ENCODE measurements at regions not wholly inside any gene's neighbourhood (a gene's known extent, or its start where the extent isn't known, plus 50 kb on each side); places are given as distances from the start of the nearest gene placed in this dataset.

GRCh38 chr1:81435175-81435574, 365.6 kb upstream of the ADGRL2 start:
- DNase-seq (ENCODE audit: low spot score) = no peak

DNA sequence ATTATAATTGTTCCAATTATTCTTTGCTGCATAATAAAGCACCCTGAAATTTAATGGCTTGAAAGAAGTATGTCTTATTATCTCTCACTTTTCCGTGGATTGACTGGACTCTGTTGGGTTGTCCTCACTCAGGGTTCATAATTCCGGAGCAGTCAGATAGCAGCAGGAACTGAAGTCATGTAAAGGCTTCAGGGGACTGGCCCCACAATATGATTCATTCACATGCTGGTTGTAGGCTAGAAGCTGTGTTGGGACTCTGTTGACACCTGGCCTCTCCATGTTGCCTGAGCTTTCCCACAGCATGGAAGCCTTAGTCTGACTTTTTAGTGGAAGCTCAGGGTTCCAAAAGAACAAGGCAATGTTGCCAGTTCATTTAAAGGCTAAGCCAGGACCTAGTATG, 367.1 kb upstream of the ADGRL2 start:
- DNase-seq (ENCODE audit: low spot score) = no peak

DNA sequence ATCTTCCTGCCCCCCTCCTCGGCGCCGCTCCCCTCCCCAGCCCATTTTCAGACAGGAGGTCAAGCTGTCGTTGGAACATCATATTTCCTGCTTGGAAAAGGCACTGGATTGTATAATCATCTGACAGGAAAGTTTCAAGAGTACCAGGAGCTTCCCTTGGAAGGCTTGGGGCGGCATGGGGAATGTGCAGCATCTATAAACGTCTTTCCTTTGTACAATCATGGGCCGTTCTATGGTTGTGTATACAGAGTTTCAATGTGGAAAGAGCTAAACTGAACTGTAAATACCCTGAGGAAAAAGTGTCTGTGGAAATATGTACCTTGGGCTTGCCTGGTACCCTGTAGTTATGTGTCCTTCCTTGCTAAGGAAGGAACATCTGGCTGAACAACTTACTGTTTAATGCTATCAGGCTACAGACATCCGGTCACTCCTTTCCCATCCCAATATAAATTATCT, 368.1 kb upstream of the ADGRL2 start:
- DNase-seq (ENCODE audit: low spot score) = no peak

GRCh38 chr1:81432059-81432458, 368.7 kb upstream of the ADGRL2 start:
- no peak for DNase-seq (ENCODE audit: low spot score)

DNA sequence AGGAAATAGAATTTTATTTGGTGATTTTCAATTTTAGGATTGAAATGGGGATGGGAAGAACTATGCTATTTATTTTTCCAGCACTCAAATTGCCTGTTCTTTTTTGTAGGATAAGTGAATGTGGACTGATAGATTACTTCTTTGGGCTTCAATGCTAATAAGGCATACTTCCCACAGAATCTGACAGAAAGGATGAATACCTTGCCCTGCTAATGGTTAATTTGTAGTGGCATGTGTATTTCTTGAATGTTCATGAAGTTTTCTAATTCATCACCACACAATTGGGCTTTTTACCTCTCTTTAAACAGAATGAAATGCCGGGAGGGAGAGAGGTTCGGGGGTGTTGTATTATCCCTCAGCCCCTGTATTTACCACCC, 369.1 kb upstream of the ADGRL2 start:
- DNase-seq (ENCODE audit: low spot score) = no peak

DNA sequence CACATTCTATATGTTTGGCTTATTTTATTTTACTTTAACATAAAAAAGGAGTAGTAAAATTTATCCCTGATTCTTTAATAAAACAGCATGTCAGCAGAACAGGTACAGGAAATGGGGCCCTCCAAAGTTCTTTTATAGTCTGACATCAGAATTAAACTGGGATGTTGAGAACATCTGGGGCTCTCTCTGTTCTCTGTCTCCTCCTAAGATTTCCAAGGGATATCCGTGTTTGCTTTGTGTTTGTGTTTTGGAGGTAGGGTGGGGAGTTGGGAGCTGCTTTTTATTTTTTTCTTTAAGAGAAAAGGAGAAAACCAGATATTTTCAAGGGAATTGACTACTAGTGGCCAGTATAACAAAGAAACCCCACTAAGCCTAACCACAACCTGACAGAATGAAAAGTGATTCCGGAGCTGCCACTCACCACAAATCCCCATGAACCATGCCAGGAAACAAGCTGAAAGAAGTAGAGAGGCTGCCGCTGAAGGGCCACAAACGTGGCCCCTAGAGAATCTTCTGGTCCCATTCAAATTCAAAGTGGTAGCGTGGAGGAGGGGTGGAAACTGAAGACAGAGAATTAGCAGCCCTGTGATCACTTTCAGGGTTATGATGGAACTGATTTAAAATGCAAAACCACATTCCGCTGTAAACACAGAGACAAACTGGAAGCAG, 369.6 kb upstream of the ADGRL2 start:
- DNase-seq (ENCODE audit: low spot score) = no peak

- no peak for DNase-seq (ENCODE audit: low spot score)
Observed at GRCh38 chr1:81430236-81430938, 370.3 kb upstream of the ADGRL2 start.

GRCh38 chr1:81428998-81429397, 371.7 kb upstream of the ADGRL2 start:
- no peak for DNase-seq (ENCODE audit: low spot score)

- no peak for DNase-seq (ENCODE audit: low spot score)
Observed at GRCh38 chr1:81424816-81425215, 375.9 kb upstream of the ADGRL2 start.

GRCh38 chr1:81424061-81424460, 376.7 kb upstream of the ADGRL2 start:
- peak; percentile 24 for DNase-seq (ENCODE audit: low spot score)

- no peak for DNase-seq (ENCODE audit: low spot score)
Observed at GRCh38 chr1:81420760-81421159, 380.0 kb upstream of the ADGRL2 start.

DNA sequence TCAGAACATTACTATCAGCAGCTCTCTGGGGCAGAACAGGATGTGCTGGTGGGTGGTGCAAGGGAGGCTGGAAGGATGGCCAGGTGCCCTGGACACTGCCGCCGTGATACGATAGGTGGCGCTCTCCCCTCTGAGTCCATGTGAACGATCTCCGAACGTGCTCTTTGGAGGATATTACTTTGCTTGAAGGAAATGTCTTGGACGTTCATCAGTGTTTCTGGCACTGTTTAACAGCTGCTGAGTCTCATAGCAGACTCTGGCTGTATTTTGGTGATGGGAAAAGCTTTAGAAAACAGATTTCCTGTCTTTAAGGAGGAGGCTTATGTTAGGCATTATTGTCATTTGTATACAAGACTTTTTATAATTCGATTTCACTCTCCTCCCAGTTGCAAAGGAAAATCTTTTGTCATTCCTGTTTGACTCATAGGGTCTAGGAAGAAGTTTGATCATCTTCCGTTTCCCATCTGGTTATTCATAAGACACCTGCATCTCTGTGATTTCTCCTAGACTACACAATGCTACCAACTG, 386.2 kb upstream of the ADGRL2 start:
- DNase-seq (ENCODE audit: low spot score) = peak; percentile 77

DNA sequence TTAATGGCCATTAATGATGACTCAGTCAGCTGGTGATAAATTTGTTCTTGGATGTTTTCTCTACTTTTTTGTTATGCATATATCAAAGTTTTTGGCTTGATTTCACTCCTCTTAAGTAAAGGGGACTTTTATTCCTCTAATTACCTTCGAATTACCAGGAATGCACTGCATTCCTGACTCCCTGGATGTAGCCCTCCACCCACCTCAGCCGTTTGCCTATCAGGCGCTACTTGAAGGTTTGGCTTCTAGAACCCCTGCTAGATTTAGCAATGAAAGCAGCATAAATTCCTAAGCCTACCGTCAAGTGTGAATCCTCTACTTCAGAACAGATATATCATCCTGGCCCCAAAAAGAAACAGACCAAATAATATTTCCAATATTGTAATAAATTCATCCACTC, 387.8 kb upstream of the ADGRL2 start:
- no peak for DNase-seq (ENCODE audit: low spot score)

- DNase-seq (ENCODE audit: low spot score) = no peak
Observed at GRCh38 chr1:81410941-81411340, 389.8 kb upstream of the ADGRL2 start.

GRCh38 chr1:81410351-81410750, 390.4 kb upstream of the ADGRL2 start:
- no peak for DNase-seq (ENCODE audit: low spot score)

- DNase-seq (ENCODE audit: low spot score) = no peak
Observed at GRCh38 chr1:81409780-81410274, 390.9 kb upstream of the ADGRL2 start.

GRCh38 chr1:81409262-81409661, 391.5 kb upstream of the ADGRL2 start:
- no peak for DNase-seq (ENCODE audit: low spot score)

DNA sequence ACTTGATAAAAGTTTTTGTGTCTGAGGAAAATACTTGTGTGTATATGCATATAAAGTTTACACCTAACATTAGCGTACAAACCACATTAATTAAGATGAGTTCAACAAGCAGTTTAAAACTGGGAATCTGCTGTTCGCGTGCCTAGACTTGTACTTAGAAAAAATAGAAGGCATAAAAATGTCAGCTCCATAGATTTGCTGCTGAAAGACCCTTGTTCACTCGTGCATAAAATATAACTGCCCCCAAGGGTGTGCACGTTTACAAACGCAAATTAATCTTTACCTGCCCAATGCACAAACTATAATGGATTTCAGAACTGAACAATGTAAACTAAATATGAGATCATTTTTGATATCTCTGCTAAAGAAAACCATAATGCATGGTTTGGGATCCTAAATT, 392.3 kb upstream of the ADGRL2 start:
- no peak for DNase-seq (ENCODE audit: low spot score)

DNA sequence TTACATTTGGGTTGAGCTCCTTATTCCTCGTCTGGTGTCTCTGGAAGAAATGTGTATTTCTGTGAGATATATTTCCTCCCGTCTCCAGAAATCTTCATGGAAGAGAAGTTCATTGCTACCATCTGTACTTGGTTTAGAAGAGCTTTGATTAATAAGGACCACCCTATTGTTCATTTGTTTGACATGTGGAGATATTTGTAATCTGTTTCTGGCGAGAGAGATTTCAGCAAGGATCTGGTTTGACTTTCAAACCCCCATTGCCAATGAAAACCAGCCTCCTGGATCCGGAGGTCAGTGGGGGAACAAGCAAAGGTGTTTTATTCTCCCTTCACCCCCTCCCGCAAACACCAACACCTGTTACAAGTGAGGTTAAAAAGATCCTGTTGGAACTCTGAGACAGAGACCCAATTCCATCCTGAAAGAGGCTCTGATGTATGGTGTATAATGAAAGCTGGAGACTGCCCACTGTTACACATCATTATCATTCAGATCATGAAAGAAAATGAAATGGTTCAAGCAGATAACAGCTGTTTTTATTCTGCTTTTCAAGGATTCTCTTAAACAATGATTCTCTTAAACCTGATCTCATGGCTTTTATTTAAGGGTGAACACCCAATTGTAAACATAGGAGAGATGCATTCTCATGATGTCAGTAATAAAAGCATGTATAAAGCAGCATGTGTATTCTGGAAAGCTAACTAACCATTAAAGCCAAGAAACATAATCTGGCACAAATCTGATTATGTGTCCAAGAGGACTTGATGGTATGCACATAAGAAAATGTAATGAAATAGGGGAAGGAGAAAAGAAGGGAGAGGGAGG, 393.5 kb upstream of the ADGRL2 start:
- no peak for DNase-seq (ENCODE audit: low spot score)

GRCh38 chr1:81406292-81406999, 394.3 kb upstream of the ADGRL2 start:
- DNase-seq (ENCODE audit: low spot score) = no peak

DNA sequence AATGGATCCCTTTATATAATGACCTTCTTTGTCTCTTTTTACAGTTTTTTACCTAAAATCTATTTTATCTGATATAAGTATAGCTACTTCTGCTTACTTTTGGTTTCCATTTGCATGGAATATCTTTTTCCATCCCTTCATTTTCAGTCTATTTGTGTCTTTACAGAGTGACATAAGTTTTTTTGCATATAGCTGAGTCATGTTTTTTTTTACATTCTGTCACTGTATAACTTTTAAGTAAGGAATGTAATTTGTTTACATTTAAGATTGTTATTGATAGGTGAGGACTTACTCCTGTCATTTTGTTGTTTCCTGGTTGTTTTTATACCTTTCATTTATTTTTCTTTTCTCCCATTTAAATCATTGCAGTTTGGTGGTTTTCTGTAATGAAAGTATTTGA, 402.7 kb upstream of the ADGRL2 start:
- DNase-seq (ENCODE audit: low spot score) = no peak
